ENCODE measurements at regions not wholly inside any gene's neighbourhood (a gene's known extent, or its start where the extent isn't known, plus 50 kb on each side); places are given as distances from the start of the nearest gene placed in this dataset.

DNA sequence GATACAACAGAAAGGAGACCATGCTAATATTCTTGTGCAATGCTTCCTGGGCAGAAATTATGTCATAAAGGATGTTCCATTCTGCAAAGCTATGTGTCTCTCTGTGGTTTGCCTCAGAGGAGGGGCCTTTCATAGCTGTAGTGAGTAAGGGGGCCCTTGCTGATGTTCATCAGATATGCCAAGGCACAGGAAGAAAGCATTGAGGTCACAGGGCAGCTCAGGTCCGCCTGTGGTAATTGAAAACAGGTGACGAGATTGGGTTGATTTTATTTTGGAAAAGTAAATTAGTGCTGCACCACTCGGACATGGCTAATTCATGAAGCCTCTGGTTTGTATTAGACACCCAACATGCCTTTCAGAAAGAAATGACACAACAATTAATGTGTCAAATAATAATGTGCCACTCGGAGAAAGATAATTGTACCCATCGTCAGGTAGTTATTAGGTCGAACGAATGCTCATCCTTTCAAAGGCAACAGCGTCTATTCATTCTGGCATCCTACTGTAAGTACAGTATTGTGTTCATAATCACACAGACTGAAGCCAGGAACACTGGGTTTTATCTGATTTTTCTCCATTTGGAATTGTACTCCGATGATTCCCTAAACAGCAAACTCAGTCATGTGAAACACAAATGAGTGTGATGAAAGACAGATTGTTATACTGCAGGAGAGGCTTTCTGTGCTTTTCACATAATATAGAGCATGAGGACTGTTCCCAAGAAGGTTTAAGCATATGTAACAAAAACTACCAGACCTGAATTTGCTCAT, 421.6 kb upstream of the KLF12 start:
- TF ChIP-seq, protein P1, sequence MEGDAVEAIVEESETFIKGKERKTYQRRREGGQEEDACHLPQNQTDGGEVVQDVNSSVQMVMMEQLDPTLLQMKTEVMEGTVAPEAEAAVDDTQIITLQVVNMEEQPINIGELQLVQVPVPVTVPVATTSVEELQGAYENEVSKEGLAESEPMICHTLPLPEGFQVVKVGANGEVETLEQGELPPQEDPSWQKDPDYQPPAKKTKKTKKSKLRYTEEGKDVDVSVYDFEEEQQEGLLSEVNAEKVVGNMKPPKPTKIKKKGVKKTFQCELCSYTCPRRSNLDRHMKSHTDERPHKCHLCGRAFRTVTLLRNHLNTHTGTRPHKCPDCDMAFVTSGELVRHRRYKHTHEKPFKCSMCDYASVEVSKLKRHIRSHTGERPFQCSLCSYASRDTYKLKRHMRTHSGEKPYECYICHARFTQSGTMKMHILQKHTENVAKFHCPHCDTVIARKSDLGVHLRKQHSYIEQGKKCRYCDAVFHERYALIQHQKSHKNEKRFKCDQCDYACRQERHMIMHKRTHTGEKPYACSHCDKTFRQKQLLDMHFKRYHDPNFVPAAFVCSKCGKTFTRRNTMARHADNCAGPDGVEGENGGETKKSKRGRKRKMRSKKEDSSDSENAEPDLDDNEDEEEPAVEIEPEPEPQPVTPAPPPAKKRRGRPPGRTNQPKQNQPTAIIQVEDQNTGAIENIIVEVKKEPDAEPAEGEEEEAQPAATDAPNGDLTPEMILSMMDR (conservative IDR thresholded peaks at IDR 0.05; ENCODE audit: low read depth, low read length), result no peak
- TF ChIP-seq EZH2 (IDR thresholded peaks at IDR 0.05; ENCODE audit: borderline replicate concordance, low read depth, low read length, poor library complexity, severe bottlenecking), result no peak
